Ishikawa (cell line): ENCODE measurements at regions not wholly inside any gene's neighbourhood (a gene's known extent, or its start where the extent isn't known, plus 50 kb on each side); places are given as distances from the start of the nearest gene placed in this dataset.
A peak's percentile ranks its signal among the peaks of the same experiment; 100 is the strongest.

Source experiments
- CEBPB ChIP-seq: IDR thresholded peaks from 2 replicates; pipeline ENCODE4 v1.6.1; 2012
- CREB1 ChIP-seq: IDR thresholded peaks from 2 replicates; pipeline ENCODE4 v1.6.1; 2012; ENCODE audit warnings: low read depth
- EGR1 ChIP-seq: IDR thresholded peaks from 2 replicates; pipeline ENCODE4 v1.6.1; 2012
- EP300 ChIP-seq: IDR thresholded peaks from 2 replicates; pipeline ENCODE4 v1.6.1; 2012; ENCODE audit warnings: borderline replicate concordance
- FOXM1 ChIP-seq: IDR thresholded peaks from 2 replicates; pipeline ENCODE4 v1.6.1; 2012; ENCODE audit warnings: low read depth, borderline replicate concordance
- NFIC ChIP-seq: IDR thresholded peaks from 2 replicates; pipeline ENCODE4 v1.6.1; 2012
- RAD21 ChIP-seq: IDR thresholded peaks from 2 replicates; pipeline ENCODE4 v1.6.1; 2012; ENCODE audit warnings: low read depth
- TAF1 ChIP-seq: IDR thresholded peaks from 2 replicates; pipeline ENCODE4 v1.6.1; 2012; ENCODE audit warnings: low read depth, mild to moderate bottlenecking
- TCF12 ChIP-seq: IDR thresholded peaks from 2 replicates; pipeline ENCODE4 v1.6.1; 2012; ENCODE audit warnings: low read depth
- TEAD4 ChIP-seq: IDR thresholded peaks from 2 replicates; pipeline ENCODE4 v1.6.1; 2012
- YY1 ChIP-seq: IDR thresholded peaks from 2 replicates; pipeline ENCODE4 v1.6.1; 2012; ENCODE audit warnings: low read depth
- ZBTB7A ChIP-seq: IDR thresholded peaks from 2 replicates; pipeline ENCODE4 v1.6.1; 2012; ENCODE audit warnings: low read depth
- TF ChIP-seq, protein P1 (sequence below): IDR thresholded peaks from 2 replicates; pipeline ENCODE4 v1.6.1; 2012
- TF ChIP-seq, protein P2 (sequence below): IDR thresholded peaks from 2 replicates; pipeline ENCODE4 v1.6.1; 2012; ENCODE audit warnings: low read depth, mild to moderate bottlenecking
- TF ChIP-seq, protein P3 (sequence below): IDR thresholded peaks from 2 replicates; pipeline ENCODE4 v1.6.1; 2012

DNA sequence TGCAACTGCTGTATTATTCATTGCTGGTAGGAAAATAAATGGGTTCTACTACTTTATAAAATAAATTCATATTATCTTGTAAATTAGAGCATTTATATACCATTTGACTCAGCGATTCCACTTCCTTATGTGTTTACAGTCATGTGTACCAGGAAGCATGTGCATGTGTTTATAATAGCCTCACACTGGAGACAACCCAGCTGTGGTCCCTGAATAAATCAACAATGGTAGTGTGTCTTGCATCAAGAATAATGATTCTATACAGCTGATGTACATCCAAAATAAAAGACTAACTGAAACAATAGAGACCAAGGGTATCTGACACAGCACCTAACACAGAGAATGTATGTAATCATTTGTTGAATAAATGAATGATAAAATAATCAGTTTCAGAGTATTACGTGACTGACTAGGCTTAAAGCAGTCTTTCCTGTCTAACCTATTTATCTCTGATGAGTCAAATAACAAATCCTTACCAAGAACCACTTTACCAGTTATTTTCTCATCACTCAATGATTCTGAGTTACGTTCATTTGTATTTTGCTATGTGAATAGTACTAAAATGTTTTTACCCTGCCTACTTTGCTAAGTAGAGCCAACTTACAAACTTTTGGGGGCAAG lies 216.8 kb downstream of the UBE2E3 start:
- no peak for TF ChIP-seq EGR1
- no peak for TF ChIP-seq TCF12
- TF ChIP-seq, protein P1, sequence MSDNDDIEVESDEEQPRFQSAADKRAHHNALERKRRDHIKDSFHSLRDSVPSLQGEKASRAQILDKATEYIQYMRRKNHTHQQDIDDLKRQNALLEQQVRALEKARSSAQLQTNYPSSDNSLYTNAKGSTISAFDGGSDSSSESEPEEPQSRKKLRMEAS = no peak
- TF ChIP-seq EP300 = no peak
- TF ChIP-seq TAF1 = no peak
- no peak for TF ChIP-seq ZBTB7A
- TF ChIP-seq, protein P2, sequence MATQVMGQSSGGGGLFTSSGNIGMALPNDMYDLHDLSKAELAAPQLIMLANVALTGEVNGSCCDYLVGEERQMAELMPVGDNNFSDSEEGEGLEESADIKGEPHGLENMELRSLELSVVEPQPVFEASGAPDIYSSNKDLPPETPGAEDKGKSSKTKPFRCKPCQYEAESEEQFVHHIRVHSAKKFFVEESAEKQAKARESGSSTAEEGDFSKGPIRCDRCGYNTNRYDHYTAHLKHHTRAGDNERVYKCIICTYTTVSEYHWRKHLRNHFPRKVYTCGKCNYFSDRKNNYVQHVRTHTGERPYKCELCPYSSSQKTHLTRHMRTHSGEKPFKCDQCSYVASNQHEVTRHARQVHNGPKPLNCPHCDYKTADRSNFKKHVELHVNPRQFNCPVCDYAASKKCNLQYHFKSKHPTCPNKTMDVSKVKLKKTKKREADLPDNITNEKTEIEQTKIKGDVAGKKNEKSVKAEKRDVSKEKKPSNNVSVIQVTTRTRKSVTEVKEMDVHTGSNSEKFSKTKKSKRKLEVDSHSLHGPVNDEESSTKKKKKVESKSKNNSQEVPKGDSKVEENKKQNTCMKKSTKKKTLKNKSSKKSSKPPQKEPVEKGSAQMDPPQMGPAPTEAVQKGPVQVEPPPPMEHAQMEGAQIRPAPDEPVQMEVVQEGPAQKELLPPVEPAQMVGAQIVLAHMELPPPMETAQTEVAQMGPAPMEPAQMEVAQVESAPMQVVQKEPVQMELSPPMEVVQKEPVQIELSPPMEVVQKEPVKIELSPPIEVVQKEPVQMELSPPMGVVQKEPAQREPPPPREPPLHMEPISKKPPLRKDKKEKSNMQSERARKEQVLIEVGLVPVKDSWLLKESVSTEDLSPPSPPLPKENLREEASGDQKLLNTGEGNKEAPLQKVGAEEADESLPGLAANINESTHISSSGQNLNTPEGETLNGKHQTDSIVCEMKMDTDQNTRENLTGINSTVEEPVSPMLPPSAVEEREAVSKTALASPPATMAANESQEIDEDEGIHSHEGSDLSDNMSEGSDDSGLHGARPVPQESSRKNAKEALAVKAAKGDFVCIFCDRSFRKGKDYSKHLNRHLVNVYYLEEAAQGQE = no peak
- TF ChIP-seq FOXM1 = no peak
- TF ChIP-seq YY1 = no peak
- TF ChIP-seq RAD21 = no peak
- no peak for TF ChIP-seq NFIC
- TF ChIP-seq, protein P3, sequence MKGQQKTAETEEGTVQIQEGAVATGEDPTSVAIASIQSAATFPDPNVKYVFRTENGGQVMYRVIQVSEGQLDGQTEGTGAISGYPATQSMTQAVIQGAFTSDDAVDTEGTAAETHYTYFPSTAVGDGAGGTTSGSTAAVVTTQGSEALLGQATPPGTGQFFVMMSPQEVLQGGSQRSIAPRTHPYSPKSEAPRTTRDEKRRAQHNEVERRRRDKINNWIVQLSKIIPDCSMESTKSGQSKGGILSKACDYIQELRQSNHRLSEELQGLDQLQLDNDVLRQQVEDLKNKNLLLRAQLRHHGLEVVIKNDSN = no peak
- no peak for TF ChIP-seq TEAD4
- TF ChIP-seq CEBPB = no peak
- TF ChIP-seq CREB1 = no peak

DNA sequence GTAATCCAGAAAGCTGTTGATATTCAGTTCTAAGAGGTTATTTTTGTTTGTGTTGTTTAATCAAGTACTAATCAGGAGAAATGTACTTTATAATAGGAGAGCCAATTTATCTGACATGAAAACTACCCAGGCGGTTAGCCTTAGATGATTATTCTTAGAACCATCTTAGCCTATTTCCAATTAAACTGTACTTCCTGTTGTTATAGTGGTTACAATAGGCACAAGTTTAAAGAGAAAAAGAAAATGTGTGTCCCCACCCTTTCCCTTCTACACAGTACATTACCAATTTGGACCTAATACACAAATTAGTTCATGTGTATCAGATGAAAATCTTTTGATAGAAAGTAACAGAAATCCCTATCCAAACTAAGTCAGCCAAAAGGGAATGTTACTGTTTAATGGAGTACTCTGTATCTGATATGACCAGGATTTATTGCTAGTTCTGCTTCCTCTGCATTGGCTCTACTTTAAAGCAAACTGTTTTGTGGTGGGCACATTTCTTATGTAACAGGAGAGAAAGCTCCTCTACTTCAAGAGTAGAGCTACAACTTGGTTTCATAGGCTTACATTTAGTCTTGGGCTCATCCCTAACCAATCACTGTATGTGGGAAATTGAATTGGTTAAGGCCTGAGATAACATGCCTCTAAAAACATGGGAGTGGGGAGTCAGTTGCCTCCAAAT lies 217.9 kb downstream of the UBE2E3 start:
- TF ChIP-seq YY1 (no peak), TEAD4 (no peak), FOXM1 (no peak), NFIC (no peak), TAF1 (no peak), CREB1 (no peak), TCF12 (no peak), CEBPB (no peak)
- TF ChIP-seq, protein P2 = no peak
- TF ChIP-seq, protein P1 = no peak
- TF ChIP-seq, protein P3 = no peak

DNA sequence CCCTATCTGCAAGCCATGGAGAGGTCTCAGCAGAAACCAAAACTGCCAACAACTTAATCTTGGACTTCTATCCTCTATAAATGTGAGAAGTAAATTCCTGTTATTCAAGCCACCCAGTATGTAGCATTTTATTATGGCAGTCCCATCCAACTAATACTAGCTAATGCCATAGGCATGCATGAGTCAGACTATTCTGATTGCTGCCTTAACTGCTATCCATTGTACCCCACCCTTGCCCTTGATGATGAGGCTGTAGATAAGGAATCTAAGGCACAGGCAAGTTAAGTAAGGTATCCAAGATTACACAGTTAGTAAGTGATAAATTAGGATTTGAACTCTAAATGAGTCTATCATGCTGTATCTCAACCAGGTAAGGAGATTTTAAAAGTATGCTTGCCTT lies 223.0 kb downstream of the UBE2E3 start:
- TF ChIP-seq, protein P2 = no peak
- TF ChIP-seq YY1 (0 out of 2 replicates have a peak, but pooled peaks have one; percentile 26), TEAD4 (peak; percentile 75), FOXM1 (no peak), TAF1 (no peak), CREB1 (no peak), CEBPB (no peak), EGR1 (no peak), EP300 (peak; percentile 35; the same call in 1 of the 2 replicates), TCF12 (no peak)
- TF ChIP-seq, protein P3 = no peak

DNA sequence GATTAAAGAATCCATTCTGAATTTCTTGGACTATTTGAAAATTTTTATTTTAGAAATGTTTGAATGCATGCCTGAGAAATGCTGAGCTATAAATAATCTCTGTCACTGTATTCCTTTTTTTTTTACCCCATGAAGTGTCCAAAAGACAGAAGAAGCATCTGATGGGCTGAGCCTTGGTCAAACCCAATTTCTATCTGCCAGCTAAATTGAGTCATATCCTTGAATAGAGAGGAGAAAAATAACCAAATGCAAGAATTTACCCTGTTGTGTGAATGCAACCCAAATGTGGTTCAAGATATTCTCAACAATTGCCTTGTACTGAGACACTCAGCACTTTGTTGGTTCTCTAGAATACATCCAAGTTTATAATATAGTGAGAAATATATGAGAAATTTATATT lies 223.5 kb downstream of the UBE2E3 start:
- TF ChIP-seq FOXM1 (no peak), EP300 (no peak), NFIC (no peak), TAF1 (no peak), RAD21 (no peak), ZBTB7A (no peak), CEBPB (no peak), TCF12 (no peak), EGR1 (no peak), YY1 (no peak), CREB1 (no peak), TEAD4 (no peak)
- TF ChIP-seq, protein P2 = no peak
- TF ChIP-seq, protein P1 = no peak
- TF ChIP-seq, protein P3 = no peak
